Iris pigment epithelial cell (primary cell): ENCODE measurements at regions not wholly inside any gene's neighbourhood (a gene's known extent, or its start where the extent isn't known, plus 50 kb on each side); places are given as distances from the start of the nearest gene placed in this dataset.
"Not testable (repeated sequence)": the region's sequence is repeated elsewhere in the genome, so short reads cannot be mapped to it uniquely, and the experiment has no call there.

Source experiments
- DNase-seq: peaks from one replicate; pipeline ENCODE4 v3.0.0-alpha.2; 2011; ENCODE audit warnings: low read depth

DNA sequence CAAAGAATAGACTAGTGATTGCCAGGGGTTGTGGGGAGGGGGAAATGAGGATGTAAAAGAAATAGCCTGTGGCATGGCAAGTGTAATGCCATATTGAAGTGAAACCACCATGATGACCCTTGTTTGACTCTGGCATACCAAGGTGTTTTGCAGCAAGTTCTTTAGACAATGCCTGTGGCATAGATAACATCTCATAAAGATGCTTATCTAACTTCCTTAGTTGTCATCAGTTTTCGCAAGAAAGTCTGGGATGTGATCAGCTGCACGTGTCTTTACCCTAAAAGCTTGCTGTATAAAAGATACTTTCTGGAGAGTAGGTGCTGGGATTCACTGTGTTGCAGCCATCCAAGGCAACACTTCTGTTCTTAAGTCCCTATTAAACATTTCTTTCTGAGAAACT is 176.1 kb upstream of the MAGEB16 start:
- DNase-seq, result no peak

DNA sequence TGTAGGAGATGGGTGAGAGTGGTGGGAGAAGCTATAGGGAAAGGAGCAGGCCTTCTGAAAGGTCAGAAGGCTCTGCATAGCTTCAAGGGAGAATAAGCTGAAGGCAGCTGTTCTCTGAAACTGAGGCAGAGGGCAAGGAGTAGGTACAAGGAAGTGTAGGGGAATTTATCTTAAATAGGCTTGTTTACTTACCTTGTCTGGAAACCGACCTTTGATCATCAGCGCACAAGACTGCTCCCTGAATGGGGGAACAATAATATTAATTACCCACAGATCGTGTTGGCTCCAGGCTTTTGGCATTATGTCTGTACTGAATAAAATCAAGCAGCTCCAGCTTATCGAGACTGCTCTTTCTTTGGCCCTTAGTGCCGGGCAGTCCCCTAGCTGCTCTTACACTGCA is 175.5 kb upstream of the MAGEB16 start:
- DNase-seq, result no peak

DNA sequence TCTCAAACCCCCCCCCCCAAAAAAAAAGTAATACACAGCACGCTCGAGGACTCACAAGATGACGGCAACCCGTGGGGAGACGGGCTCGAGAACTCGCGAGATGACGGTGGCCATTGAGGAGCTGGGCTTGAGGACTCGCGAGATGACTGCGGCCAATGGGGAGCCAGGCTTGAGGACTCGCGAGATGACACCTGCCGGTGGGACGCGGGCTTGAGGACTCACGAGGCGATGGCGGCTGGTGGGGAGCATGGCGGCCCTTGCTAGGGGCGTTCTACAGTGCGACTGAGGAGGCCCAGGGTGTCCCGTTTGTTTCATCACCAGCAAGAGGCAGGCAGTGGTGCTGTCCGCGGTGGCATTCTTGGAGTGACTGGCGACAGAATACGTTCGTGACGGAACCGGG is 172.4 kb upstream of the MAGEB16 start:
- no peak for DNase-seq

DNA sequence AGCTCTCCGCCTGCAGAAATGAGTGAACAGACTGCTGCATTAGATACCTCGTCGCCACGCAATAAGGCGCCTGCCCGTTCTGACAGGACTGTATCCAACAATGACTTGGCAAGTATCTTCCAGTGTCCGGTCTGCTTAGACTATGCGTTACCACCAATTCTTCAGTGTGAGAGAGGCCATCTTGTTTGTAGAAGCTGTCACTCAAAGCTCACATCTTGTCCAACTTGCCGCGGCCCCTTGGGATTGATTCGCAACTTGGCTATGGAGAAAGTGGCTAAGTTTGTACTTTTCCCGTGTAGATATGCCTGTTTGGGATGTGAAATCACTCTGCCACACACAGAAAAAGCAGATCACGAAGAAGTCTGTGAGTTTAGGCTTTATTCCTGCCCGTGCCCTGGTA is 172.0 kb upstream of the MAGEB16 start:
- no peak for DNase-seq

DNA sequence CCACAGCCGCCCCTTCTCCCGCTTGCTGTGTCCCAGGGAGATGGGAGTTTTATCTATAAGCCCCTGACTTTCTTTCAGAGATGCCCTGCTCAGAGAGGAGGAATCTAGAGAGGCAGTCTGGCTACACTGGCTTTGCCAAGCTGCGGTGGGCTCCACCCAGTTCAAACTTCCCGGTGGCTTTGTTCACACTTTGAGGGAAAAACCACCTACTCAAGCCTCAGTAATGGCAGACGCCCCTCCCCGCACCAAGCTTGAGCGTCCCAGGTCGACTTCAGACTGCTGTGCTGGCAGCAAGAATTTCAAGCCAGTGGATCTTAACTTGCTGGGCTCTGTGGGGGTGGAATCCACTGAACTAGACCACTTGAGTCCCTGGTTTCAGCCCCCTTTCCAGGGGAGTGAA is 162.2 kb upstream of the MAGEB16 start:
- not testable (repeated sequence) for DNase-seq

DNA sequence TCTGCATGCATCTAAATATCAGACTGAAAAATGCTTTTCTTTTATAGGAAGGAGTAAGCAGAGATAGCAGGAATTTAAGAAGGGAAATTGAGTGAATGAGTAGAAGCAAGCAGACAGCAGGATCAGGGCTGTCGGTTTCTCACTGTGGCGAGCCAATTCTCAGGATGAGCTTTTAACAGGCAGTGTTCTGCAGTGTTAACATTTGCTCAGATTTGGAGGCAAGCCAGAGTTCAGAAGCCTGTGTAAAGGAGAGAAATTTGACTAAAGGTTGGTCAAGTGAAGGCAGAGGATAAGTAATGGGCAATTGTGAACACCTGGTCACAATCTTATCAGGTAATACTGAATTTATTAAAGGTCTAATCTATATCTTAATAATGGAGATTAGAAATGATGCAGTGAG is 133.3 kb upstream of the MAGEB16 start:
- no peak for DNase-seq

DNA sequence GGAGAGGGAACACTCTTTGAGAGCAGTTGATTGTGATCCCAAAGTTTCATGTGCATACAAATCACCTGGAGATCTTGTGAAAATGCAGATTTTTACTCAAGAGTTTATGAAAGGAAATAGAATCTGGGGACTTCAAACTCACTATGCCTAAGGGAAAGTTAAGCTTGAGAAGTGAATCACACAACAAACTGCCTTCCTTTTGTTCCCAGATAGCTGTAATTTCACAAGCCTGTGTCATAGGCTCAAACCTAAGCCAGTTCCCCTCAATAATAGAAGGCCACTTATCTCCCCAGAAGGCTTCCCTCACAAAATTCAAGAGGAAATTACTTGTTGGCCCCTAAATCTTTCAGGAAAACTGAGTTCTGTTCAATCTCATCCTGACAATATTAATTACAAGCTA is 132.8 kb upstream of the MAGEB16 start:
- no peak for DNase-seq

DNA sequence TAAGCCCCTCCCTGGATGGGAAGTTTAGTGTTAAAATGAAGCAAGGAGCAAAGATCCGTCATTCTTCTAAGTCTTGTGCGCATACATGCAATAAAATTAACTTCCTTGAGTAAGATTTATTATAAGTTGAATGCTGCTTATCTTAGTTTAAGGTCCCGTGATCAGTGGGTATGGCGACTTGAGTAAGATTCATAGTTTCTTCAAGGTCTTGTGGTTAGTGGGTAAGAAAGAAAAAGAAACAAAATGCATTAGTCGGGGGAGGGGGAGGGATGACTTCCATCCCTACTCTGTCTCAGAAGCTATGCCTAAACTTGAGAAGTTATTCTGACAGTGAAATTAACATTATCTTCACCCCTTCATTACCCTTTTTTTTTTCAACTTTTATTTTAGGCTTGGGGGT is 127.3 kb upstream of the MAGEB16 start:
- no peak for DNase-seq

DNA sequence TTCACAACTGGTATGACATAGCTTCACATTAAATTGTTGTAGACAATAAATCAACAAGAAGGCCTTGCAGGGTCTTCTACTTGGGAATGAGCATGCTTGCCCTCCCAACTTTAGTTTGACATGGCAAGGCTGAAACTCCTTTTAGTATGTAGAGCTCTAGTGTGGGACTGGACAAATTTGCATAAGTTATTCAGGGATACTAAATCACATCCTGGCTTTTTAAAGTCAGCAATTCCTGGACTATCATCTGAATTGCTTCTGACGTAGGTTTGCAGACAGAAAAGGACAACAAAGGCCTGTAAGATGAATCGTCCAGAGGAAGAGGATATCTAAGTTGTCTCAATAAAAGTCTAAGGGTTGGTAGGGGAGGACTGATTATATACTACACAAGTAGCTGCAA is 123.0 kb upstream of the MAGEB16 start:
- no peak for DNase-seq

DNA sequence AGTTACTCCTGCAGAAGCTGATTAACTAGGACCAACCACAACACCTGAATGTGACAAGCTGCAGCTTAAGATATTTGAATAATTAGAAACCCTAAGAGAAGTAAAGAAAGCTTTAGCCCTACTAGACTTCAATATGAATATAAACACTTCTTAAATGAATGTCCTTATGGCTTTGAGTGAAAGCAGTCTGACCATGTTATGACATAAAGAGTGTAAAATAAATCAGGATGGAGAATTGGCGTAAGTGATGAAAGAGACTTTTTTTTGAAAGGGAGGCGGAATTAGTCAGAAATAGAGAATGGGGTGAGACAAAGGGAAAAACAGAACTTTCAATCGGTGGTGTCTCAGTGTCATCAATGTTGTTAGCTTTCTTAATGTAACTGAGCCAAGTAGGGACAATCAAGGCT is 117.2 kb upstream of the MAGEB16 start:
- no peak for DNase-seq

DNA sequence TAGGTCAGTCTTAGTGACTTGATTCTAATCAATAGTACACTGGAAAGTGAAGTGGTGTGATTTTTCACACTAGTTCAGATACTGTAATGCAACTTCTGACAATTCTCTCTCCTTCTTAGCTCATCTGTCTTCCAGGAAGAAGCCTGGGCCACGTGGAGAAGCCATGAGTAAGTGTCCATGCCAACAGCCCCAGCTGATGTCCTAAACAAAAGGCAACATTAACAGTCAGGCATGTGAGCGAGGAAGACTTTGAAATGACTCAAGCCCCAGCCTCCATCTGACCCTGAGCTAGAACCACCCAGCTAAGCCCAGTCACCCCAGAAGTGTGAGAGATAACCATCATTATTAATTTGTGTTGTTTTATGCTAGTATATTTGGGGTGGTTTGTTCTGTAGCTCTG is 115.7 kb upstream of the MAGEB16 start:
- DNase-seq, result peak; percentile 1

DNA sequence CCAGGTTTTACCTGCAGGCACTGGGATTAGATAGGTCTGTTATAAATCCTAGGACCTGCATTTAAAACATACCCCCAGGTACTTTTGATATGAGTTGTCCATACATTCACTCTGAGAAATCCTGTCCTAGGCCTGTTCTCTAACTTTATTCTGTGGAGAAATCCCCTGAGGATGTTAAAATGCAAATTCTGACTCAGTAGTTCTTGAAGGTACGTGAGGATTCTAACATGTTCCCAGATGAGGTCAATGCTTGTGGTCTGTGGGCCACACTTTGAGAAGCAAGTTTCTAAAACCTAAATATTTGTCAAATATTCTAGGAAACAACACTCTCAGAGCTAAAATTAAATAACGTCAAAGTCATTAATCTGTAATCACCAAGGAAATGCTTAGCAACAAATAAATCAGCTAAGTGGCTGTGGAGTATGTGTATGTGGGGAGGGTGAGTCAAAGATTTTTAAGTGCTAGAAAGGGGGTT is 101.3 kb upstream of the MAGEB16 start:
- no peak for DNase-seq

DNA sequence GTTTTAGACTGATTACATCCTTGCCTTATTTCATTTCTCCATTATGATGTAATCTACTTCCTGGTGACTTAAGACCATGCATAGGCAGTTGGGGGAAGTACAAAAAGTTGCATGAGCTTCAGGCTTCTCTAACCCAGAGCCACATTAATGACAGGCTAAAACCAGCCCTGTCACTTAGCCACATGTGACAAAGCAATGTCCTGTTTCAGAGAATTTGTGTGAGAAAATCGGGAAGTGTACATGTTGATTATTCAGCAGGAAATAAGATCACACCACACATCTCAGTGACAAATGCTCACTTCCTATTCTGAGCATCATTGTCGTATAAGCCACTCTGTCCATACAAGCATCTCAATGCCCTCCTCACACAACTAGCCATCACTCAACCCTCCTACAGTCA is 98.5 kb upstream of the MAGEB16 start:
- no peak for DNase-seq

DNA sequence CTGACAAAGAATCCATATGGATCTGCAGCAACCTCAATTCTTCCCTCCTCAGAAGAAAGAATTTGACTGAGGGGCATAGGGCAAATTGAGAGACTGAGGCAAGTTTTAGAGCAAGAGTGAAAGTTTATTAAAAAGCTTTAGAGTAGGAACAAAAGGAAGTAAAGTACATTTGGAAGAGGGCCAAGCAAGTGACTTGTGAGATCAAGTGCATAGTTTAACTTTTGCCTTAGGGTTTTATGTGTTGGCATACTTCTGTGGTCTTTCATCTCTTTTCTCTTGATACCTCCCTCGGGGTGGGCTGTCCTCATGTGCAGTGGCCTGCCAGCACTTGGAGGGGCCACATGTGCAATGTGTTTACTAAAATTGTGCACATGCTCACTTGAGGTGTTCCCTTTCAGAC is 98.0 kb upstream of the MAGEB16 start:
- DNase-seq, result no peak

DNA sequence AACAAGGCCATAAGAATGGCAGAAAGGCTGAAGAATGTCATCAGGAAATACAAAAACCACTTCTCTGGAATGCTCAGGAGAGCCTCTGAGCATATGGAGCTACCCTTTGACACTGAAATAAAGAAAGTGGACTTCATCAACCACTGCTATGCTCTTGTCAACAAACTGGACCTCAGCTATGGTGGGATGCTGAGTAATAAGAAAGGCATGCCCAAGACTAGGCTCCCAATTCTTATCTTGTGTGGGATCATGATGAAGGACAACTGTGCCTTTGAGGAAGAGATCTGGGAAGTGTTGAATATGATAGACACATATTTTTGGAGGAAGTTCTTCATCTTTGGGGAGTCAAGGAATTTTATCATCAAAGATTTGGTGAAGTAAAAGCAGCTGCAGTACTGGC is 86.9 kb upstream of the MAGEB16 start:
- DNase-seq, result peak; percentile 28

DNA sequence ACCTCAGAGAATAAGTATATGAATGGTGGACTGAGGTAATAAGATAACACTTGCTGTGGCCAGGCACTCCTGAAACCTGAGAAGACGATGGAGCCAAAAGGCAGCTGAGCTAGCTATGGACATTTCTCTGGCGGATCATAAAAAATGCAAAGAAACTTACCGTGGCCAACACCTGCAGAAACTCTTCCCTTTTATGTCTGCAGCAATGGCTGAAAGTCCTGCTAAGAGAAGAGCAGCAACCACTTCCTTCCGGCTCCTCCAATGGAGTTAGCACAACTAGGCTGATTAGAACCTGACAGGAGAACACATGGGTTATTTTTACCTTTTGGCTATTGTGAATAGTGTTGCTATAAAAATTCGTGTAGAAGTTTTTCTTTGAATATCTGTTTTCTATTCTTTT is 76.0 kb upstream of the MAGEB16 start:
- no peak for DNase-seq

DNA sequence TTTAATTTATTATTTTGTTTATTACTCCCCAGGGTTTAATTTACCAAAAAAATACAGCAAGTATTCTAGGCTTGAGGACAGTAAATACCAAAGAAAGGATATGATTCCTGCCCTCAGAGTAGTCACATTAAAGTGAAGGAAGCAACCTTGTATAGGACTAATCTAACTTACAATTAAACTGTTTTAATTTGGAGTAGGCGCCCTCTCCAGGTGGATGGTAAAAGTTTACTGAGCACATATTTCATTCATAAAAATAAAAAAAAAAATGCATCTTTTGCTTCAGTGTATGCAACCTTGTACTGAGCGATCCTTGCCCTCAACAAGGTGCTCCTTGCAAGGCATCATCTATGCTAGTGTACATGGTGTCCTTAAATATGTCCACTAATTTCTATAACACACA is 72.0 kb upstream of the MAGEB16 start:
- peak; percentile 10 for DNase-seq

DNA sequence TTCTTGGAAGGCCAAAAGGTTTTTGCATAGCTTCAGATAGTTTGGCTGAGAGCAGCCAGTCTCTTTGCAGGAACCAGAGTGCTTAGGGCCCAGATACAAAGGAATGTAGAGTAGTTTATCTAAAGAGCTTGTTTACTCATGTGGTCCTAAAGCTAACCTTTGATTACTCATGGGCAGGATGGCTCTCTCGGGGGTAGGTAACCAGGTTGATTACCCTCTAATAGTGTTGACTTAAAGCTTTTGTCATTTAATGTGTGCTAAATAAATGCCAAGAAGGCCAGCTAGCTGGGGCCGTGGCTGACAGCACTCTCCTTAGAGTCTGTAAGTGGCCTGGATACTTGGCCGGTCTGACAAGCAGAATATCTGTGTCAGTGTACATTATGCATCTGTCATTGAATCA is 69.7 kb upstream of the MAGEB16 start:
- DNase-seq, result no peak

DNA sequence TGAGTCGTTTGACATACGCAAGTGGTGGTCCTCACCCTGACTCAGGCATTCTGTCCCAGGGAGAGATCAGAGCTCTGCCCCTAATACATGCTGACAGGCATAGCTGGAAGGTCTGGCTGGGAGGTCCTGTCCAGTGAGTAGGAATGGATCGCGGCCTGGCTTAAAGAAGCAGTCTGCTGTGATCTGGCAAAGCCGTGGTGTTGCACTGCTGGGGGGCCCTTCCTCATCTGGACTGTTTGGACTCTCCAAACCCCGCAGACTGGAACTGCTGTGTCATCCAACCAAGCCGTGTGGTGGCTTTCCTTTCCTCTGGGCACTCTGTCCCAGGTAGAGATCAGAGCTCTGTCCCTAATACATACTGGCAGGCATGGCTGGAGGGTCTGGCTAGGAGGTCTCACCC is 64.3 kb upstream of the MAGEB16 start:
- DNase-seq, result no peak

DNA sequence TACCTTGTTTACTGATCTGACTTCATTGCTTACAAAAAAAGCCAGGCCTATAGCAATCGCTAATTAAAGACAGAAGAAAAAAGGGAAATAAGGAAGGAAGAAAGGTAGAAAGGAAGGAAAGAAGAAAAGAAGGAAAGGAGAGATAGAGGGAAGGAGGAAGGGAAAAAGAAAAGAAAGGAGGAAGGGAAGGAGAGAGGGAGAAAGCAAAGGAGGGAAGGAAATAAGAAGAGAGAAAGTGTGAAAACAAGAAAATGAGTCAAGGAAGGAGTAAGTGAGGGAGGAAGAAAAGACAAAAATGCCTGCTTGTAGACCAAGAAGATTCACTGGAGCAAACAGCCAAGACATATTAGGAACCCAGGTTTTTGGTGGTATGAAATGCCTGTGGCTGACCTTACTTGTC is 57.0 kb upstream of the MAGEB16 start:
- DNase-seq, result no peak

DNA sequence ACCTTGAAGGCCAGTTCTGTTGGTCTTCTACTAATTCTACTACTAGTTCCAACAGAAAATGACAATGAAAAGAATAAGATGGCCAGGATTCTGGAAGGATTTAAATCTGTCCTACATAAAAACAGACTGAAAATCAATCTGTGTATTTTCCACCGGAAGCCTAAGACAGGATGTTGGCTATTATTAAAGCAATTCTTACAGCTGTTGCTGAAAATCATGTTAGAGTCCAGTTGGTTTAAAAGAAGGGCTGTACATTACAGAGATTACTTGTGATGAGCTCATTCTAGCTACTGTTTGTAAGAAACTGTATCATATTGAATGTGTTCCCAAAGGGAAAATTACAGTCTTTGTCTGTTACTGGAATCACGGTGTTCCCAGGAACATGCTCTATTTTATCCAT is 54.8 kb upstream of the MAGEB16 start:
- DNase-seq, result no peak
